ENCODE measurements at regions not wholly inside any gene's neighbourhood (a gene's known extent, or its start where the extent isn't known, plus 50 kb on each side); places are given as distances from the start of the nearest gene placed in this dataset.

DNA sequence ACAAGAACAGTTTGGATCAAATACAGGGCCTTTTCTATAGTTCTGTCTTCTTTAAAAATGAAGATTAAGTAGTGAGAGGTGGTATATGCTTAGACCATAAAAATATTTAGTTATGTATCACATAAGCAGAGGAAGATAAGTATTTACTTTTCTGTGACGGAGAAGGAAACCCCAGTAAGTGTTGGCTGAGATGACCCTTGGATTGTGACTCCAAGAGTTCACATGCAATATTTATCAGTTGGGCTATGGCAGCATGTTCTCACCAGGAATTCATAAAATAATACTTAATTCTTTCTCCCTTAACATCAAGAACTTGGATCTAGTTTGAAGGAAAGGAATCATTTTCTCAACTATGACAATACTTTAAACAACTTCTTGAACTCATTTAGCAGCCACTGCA, 98.4 kb upstream of the TBX18 start:
- TF ChIP-seq SIN3A (IDR thresholded peaks at IDR 0.05; ENCODE audit: borderline replicate concordance, insufficient read depth, low read depth, low read length) = no peak
- TF ChIP-seq, protein P1, sequence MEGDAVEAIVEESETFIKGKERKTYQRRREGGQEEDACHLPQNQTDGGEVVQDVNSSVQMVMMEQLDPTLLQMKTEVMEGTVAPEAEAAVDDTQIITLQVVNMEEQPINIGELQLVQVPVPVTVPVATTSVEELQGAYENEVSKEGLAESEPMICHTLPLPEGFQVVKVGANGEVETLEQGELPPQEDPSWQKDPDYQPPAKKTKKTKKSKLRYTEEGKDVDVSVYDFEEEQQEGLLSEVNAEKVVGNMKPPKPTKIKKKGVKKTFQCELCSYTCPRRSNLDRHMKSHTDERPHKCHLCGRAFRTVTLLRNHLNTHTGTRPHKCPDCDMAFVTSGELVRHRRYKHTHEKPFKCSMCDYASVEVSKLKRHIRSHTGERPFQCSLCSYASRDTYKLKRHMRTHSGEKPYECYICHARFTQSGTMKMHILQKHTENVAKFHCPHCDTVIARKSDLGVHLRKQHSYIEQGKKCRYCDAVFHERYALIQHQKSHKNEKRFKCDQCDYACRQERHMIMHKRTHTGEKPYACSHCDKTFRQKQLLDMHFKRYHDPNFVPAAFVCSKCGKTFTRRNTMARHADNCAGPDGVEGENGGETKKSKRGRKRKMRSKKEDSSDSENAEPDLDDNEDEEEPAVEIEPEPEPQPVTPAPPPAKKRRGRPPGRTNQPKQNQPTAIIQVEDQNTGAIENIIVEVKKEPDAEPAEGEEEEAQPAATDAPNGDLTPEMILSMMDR (IDR thresholded peaks at IDR 0.05) = no peak
- no peak for TF ChIP-seq POLR2AphosphoS5 (IDR thresholded peaks at IDR 0.05; ENCODE audit: low read depth, low read length)
- TF ChIP-seq, protein P2, sequence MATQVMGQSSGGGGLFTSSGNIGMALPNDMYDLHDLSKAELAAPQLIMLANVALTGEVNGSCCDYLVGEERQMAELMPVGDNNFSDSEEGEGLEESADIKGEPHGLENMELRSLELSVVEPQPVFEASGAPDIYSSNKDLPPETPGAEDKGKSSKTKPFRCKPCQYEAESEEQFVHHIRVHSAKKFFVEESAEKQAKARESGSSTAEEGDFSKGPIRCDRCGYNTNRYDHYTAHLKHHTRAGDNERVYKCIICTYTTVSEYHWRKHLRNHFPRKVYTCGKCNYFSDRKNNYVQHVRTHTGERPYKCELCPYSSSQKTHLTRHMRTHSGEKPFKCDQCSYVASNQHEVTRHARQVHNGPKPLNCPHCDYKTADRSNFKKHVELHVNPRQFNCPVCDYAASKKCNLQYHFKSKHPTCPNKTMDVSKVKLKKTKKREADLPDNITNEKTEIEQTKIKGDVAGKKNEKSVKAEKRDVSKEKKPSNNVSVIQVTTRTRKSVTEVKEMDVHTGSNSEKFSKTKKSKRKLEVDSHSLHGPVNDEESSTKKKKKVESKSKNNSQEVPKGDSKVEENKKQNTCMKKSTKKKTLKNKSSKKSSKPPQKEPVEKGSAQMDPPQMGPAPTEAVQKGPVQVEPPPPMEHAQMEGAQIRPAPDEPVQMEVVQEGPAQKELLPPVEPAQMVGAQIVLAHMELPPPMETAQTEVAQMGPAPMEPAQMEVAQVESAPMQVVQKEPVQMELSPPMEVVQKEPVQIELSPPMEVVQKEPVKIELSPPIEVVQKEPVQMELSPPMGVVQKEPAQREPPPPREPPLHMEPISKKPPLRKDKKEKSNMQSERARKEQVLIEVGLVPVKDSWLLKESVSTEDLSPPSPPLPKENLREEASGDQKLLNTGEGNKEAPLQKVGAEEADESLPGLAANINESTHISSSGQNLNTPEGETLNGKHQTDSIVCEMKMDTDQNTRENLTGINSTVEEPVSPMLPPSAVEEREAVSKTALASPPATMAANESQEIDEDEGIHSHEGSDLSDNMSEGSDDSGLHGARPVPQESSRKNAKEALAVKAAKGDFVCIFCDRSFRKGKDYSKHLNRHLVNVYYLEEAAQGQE (IDR thresholded peaks at IDR 0.05; ENCODE audit: insufficient read depth in 1 of 2, low read depth in 2 of 2, low read length in 1 of 2) = no peak
